ENCODE measurements at regions not wholly inside any gene's neighbourhood (a gene's known extent, or its start where the extent isn't known, plus 50 kb on each side); places are given as distances from the start of the nearest gene placed in this dataset.
"Not testable (repeated sequence)": the region's sequence is repeated elsewhere in the genome, so short reads cannot be mapped to it uniquely, and the experiment has no call there.

GRCh38 chr12:47387994-47388393, 308.2 kb upstream of the AMIGO2 start:
- intact Hi-C loops (cut with DNase I): no loop called here
- DNase-seq (ENCODE audit: low spot score): no peak

DNA sequence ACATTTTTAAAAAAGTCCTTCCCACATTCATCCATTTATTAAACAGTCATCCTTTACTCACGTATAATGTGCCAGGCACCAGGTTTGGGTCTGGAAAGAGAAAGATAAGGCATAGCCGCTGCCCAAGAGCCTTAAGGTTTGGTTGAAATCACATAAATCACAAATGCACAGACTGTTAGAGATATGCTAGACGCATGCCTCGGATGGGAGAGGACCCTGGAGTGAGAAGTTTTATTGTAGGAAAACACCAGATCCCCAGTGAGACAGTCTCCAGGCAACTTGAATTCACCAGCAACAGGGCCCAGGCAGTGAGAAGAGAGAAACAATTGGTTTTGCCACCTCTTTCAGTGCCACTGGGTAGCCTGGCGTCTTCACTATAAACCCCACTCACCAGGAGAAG, 305.9 kb upstream of the AMIGO2 start:
- intact Hi-C loops (cut with DNase I): no loop called here
- no peak for DNase-seq (ENCODE audit: low spot score)

GRCh38 chr12:47383942-47384341, 304.2 kb upstream of the AMIGO2 start:
- no peak for DNase-seq (ENCODE audit: low spot score)
- intact Hi-C loops (cut with DNase I): loop anchor here in 1 of 2 donors (5.0 kb wide), 1 partner anchor 998 kb away; no protein-coding TSS in a partner anchor

DNA sequence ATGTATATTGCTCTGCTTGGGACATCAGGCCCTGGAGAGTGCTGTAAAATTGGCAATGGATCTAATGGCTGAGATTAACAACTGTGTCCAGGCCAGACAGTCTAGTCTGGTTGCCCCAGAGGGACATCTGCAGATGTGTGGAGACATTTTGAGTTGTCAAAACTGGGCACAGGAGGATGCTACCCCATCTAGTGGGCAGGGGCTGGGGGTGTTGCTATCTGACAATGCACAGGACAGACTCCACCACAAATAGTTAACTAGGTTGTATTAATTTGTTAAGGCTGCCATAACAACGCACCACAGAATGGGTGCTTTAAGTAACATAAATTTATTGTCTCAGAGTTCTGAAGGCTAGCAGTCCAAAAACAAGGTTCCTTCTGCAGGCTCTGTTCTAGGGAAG, 302.5 kb upstream of the AMIGO2 start:
- intact Hi-C loops (cut with DNase I): loop anchor here in 1 of 2 donors (5.0 kb wide), 1 partner anchor 1000 kb away; no protein-coding TSS in a partner anchor
- no peak for DNase-seq (ENCODE audit: low spot score)

GRCh38 chr12:47378907-47379306, 299.1 kb upstream of the AMIGO2 start:
- intact Hi-C loops (cut with DNase I): no loop called here
- no peak for DNase-seq (ENCODE audit: low spot score)

- intact Hi-C loops (cut with DNase I): no loop called here
- no peak for DNase-seq (ENCODE audit: low spot score)
These were observed 298.4 kb upstream of the AMIGO2 start for GRCh38 chr12:47378222-47378582.

- intact Hi-C loops (cut with DNase I): no loop called here
- peak; percentile 99 for DNase-seq (ENCODE audit: low spot score)
These were observed 297.9 kb upstream of the AMIGO2 start for GRCh38 chr12:47377414-47378221.

- no peak for DNase-seq (ENCODE audit: low spot score)
- intact Hi-C loops (cut with DNase I): no loop called here
These were observed 297.2 kb upstream of the AMIGO2 start for GRCh38 chr12:47376927-47377326.

- intact Hi-C loops (cut with DNase I): no loop called here
- no peak for DNase-seq (ENCODE audit: low spot score)
These were observed 293.9 kb upstream of the AMIGO2 start for GRCh38 chr12:47373554-47374150.

DNA sequence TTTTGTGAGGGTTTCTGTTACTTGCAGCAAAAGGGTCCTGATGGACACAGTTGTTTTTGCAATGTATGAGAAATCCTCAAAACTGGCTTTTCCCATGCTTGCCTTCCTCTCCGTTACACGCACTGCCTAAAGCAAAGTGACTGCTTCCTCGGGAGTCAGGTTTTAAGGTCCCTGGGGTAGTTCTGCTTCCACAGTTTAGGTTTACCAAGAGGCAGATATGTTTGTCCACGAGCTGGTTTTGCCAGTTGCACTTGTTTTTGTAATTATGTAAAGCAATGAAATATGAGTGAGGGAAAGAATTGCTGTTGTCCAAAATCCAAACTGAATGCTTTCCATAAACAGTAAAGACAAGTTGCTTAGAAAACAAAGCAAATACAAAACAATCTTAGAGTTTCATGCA, 290.7 kb upstream of the AMIGO2 start:
- DNase-seq (ENCODE audit: low spot score): no peak

GRCh38 chr12:47369085-47369484, 289.3 kb upstream of the AMIGO2 start:
- intact Hi-C loops (cut with DNase I): no loop called here
- no peak for DNase-seq (ENCODE audit: low spot score)

More for the DNA sequence above, 290.7 kb upstream of the AMIGO2 start:
- intact Hi-C loops (cut with DNase I): no loop called here

DNA sequence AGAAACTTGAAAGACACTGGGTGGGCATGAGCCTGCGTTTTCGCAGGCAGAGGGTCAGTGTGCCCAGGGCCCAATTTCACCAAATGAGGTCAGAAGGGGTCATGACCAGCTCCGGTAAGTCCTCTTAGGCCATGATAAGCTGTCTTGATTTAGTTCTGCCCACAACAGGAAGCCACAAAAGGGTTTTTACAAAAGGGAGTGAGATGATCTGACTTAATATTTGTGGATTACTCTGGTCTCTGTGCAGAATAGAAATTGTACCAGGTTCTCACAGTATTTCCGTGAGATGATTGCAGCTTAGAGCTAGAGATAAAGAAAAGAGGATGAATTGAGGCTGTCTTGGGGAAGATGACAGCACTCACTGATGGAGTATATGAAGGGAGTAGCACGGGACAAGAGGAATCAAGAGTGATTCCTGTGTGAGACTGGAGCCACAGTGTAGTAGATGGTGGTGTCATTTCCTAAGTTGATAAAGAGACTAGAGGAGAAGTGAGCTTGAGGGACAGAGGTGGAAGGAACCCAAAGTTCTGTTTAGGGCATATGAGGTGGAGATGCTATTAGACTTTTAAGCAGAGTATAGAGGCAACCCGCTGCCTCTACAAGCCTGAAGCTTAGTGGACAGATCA, 288.3 kb upstream of the AMIGO2 start:
- no peak for DNase-seq (ENCODE audit: low spot score)
- intact Hi-C loops (cut with DNase I): no loop called here

DNA sequence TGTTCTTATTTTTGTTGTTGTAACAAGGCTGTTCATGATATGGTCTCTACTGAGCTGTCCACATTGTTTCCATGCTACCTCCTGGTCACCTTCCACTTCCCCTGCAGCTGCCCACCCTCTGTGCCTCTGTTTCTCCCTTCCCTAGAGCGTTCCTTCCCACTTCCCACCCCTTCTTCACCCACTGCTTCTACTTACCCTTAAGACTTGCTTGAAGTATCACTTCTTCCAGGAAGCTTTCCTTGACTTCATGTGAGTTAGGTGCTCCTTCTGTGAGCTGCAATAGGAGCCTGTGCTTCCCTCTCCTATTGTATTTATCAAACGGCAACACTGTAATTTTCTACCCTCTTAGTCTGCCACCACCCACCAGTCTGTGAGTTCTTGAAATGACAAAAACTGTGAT, 286.8 kb upstream of the AMIGO2 start:
- no peak for DNase-seq (ENCODE audit: low spot score)
- intact Hi-C loops (cut with DNase I): no loop called here

DNA sequence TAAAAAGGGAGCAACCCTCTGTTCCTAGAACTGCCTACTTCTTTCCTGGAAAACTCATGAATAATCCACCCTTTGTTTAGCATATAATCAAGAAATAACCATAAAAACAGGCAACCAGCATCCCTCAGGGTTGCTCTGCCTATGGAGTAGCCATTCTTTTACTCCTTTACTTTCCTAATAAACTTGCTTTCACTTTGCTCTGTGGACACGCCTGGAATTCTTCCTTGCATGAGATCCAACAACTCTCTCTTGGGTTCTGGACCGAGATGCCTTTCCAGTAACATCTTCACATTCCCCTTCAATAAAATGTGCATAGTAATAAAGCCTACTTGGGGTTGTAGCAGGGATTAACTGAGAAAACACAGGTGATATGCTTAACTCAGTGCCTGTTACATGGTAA, 286.4 kb upstream of the AMIGO2 start:
- intact Hi-C loops (cut with DNase I): no loop called here
- DNase-seq (ENCODE audit: low spot score): no peak

DNA sequence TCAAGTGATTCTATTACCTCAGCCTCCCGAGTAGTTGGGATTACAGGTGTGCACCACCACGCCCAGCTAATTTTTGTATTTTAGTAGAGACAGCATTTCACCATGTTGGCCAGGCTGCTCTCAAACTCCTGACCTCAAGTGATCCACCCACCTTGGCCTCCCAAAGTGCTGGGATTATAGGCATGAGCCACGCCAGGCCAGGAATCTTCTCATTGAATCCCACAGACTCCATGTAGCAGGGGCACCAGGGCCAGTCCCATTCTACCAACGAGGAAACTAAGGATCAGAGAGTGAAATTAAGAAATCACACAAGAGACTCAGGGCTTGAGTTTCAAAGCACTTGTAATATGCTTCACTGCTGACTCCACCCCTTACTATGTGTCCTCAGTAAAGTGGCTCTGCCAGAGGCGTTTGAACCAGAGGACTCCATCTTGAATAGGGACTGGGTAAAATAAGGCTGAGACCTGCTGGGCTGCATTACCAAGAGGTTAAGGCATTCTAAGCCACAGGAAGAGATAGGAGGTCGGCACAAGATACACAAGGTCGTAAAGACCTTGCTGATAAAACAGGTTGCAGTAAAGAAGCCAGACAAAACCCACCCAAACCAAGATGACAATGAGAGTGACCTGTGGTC, 285.8 kb upstream of the AMIGO2 start:
- intact Hi-C loops (cut with DNase I); DNase-seq (ENCODE audit: low spot score): not testable (repeated sequence)

GRCh38 chr12:47364261-47364660, 284.5 kb upstream of the AMIGO2 start:
- no peak for DNase-seq (ENCODE audit: low spot score)
- intact Hi-C loops (cut with DNase I): no loop called here

DNA sequence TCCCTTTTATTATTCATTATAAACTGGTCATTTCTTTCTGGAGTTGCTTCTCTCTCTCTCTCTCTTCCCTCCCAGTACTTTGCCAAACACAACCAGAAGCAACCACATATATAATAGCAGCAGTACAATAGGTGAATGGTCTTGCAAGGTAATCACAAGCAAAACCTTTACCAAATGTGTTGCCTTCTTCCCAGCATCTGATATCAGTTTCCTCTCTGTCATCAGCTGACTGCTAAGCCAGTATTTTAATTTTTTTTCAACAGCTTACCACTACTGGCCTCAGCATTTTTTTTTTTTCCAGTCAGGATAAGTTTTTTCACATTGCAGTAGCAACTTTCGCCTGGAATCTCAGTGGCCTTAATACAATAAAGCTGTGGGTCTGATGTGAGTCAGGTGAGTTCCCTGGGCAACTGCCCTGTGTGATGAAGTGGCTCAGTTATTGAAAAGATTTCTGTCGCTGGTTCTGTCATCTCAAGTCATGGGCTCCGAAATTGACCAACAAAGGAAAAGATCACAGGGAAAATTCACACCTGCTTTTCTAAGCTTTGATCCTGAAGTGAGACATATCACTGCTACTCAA, 282.5 kb upstream of the AMIGO2 start:
- intact Hi-C loops (cut with DNase I): no loop called here
- no peak for DNase-seq (ENCODE audit: low spot score)

- DNase-seq (ENCODE audit: low spot score): no peak
- intact Hi-C loops (cut with DNase I): no loop called here
These were observed 281.7 kb upstream of the AMIGO2 start for GRCh38 chr12:47361389-47362021.

- intact Hi-C loops (cut with DNase I): no loop called here
- no peak for DNase-seq (ENCODE audit: low spot score)
These were observed 281.1 kb upstream of the AMIGO2 start for GRCh38 chr12:47360771-47361388.

Data from posterior vena cava (tissue), 2 donors.